ENCODE measurements at regions not wholly inside any gene's neighbourhood (a gene's known extent, or its start where the extent isn't known, plus 50 kb on each side); places are given as distances from the start of the nearest gene placed in this dataset.

- Mint-ChIP-seq H3K36me3 (no peaks in the 10 kb centered on the region), H3K27me3 (ENCODE audit: insufficient read depth, low read depth) (no peaks in the 10 kb centered on the region), H3K4me1 (peaks cover 5% of the 10 kb centered on the region), H3K9me3 (peaks cover 2% of the 10 kb centered on the region), H3K27ac (no peak overlapping the region), H3K4me3 (no peak overlapping the region)
- Histone ChIP-seq H3K9me3 (ENCODE audit: low read depth) (no peaks in the 10 kb centered on the region), H3K79me2 (ENCODE audit: low read depth) (no peaks in the 10 kb centered on the region), H3K4me3 (no peak overlapping the region), H3F3A (ENCODE audit: low read depth) (no peaks in the 10 kb centered on the region), H3K4me2 (no peak overlapping the region), H4K20me1 (ENCODE audit: low read depth) (no peaks in the 10 kb centered on the region), H3K27me3 (no peaks in the 10 kb centered on the region), H3K4me1 (no peaks in the 10 kb centered on the region), H3K36me3 (no peaks in the 10 kb centered on the region), H3K9ac (no peak overlapping the region), H2AFZ (replicated peaks) (no peak overlapping the region), H3K27ac (no peak overlapping the region)
- DNase-seq (ENCODE audit: low spot score), result no peak
- no peak for TF ChIP-seq EZH2 (IDR thresholded peaks at IDR 0.05)
- TF ChIP-seq EZH2phosphoT487 (IDR thresholded peaks at IDR 0.05), result no peak
- TF ChIP-seq, protein P1, sequence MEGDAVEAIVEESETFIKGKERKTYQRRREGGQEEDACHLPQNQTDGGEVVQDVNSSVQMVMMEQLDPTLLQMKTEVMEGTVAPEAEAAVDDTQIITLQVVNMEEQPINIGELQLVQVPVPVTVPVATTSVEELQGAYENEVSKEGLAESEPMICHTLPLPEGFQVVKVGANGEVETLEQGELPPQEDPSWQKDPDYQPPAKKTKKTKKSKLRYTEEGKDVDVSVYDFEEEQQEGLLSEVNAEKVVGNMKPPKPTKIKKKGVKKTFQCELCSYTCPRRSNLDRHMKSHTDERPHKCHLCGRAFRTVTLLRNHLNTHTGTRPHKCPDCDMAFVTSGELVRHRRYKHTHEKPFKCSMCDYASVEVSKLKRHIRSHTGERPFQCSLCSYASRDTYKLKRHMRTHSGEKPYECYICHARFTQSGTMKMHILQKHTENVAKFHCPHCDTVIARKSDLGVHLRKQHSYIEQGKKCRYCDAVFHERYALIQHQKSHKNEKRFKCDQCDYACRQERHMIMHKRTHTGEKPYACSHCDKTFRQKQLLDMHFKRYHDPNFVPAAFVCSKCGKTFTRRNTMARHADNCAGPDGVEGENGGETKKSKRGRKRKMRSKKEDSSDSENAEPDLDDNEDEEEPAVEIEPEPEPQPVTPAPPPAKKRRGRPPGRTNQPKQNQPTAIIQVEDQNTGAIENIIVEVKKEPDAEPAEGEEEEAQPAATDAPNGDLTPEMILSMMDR (IDR thresholded peaks at IDR 0.05), result no peak
These were observed 240.7 kb upstream of the ARHGEF26 start for GRCh38 chr3:153880493-153880892.

- no peak overlapping the region for H3K4me3 ChIP-seq
- no peak overlapping the region for H2AFZ ChIP-seq (replicated peaks)
- H3K4me1 ChIP-seq, result no peaks in the 10 kb centered on the region
- Mint-ChIP-seq H3K27me3 (ENCODE audit: insufficient read depth, low read depth) (no peaks in the 10 kb centered on the region), H3K4me3 (no peak overlapping the region), H3K9me3 (no peaks in the 10 kb centered on the region), H3K4me1 (peaks cover 7% of the 10 kb centered on the region), H3K36me3 (no peaks in the 10 kb centered on the region), H3K27ac (no peak overlapping the region)
- no peaks in the 10 kb centered on the region for H3K27me3 ChIP-seq
- H3K9me3 ChIP-seq (ENCODE audit: low read depth), result no peaks in the 10 kb centered on the region
- no peaks in the 10 kb centered on the region for H4K20me1 ChIP-seq (ENCODE audit: low read depth)
- H3K4me2 ChIP-seq, result no peak overlapping the region
- H3K79me2 ChIP-seq (ENCODE audit: low read depth), result no peaks in the 10 kb centered on the region
- no peak overlapping the region for H3K27ac ChIP-seq
- TF ChIP-seq, protein P1 (IDR thresholded peaks at IDR 0.05), result no peak
- TF ChIP-seq EZH2 (IDR thresholded peaks at IDR 0.05), result no peak
- no peak for TF ChIP-seq EZH2phosphoT487 (IDR thresholded peaks at IDR 0.05)
- H3F3A ChIP-seq (ENCODE audit: low read depth), result no peaks in the 10 kb centered on the region
- no peaks in the 10 kb centered on the region for H3K36me3 ChIP-seq
- no peak overlapping the region for H3K9ac ChIP-seq
- no peak for DNase-seq (ENCODE audit: low spot score)
These were observed 240.0 kb upstream of the ARHGEF26 start for GRCh38 chr3:153881201-153881600.

GRCh38 chr3:153885359-153885758 is 235.8 kb upstream of the ARHGEF26 start:
- Histone ChIP-seq H3F3A (ENCODE audit: low read depth) (no peaks in the 10 kb centered on the region), H3K79me2 (ENCODE audit: low read depth) (no peaks in the 10 kb centered on the region), H3K36me3 (no peaks in the 10 kb centered on the region), H3K27ac (no peak overlapping the region), H3K4me3 (no peak overlapping the region), H3K4me2 (no peak overlapping the region), H3K27me3 (no peaks in the 10 kb centered on the region), H4K20me1 (ENCODE audit: low read depth) (no peaks in the 10 kb centered on the region), H3K9ac (no peak overlapping the region), H3K9me3 (ENCODE audit: low read depth) (no peaks in the 10 kb centered on the region), H3K4me1 (no peaks in the 10 kb centered on the region), H2AFZ (replicated peaks) (no peak overlapping the region)
- H3K27ac Mint-ChIP-seq, result no peak overlapping the region
- DNase-seq (ENCODE audit: low spot score), result no peak
- H3K27me3 Mint-ChIP-seq (ENCODE audit: insufficient read depth, low read depth), result no peaks in the 10 kb centered on the region
- no peaks in the 10 kb centered on the region for H3K9me3 Mint-ChIP-seq
- H3K4me1 Mint-ChIP-seq, result peaks cover 7% of the 10 kb centered on the region
- no peaks in the 10 kb centered on the region for H3K36me3 Mint-ChIP-seq
- TF ChIP-seq EZH2 (IDR thresholded peaks at IDR 0.05), result no peak
- H3K4me3 Mint-ChIP-seq, result no peak overlapping the region

- no peak overlapping the region for H3K27ac Mint-ChIP-seq
- no peak overlapping the region for H3K27ac ChIP-seq
- no peak for DNase-seq (ENCODE audit: low spot score)
- H3K4me3 Mint-ChIP-seq, result no peak overlapping the region
- no peaks in the 10 kb centered on the region for H3K36me3 Mint-ChIP-seq
- H3K27me3 ChIP-seq, result no peaks in the 10 kb centered on the region
- H4K20me1 ChIP-seq (ENCODE audit: low read depth), result no peaks in the 10 kb centered on the region
- H3K79me2 ChIP-seq (ENCODE audit: low read depth), result no peaks in the 10 kb centered on the region
- H3K4me2 ChIP-seq, result no peak overlapping the region
- no peak overlapping the region for H3K9ac ChIP-seq
- no peak overlapping the region for H3K4me3 ChIP-seq
- no peaks in the 10 kb centered on the region for H3F3A ChIP-seq (ENCODE audit: low read depth)
- H3K9me3 Mint-ChIP-seq, result no peaks in the 10 kb centered on the region
- H3K4me1 Mint-ChIP-seq, result peaks cover 3% of the 10 kb centered on the region
- H3K9me3 ChIP-seq (ENCODE audit: low read depth), result no peaks in the 10 kb centered on the region
- no peaks in the 10 kb centered on the region for H3K27me3 Mint-ChIP-seq (ENCODE audit: insufficient read depth, low read depth)
- no peak overlapping the region for H2AFZ ChIP-seq (replicated peaks)
- no peak for TF ChIP-seq EZH2 (IDR thresholded peaks at IDR 0.05)
- TF ChIP-seq EZH2phosphoT487 (IDR thresholded peaks at IDR 0.05), result no peak
- TF ChIP-seq, protein P1 (IDR thresholded peaks at IDR 0.05), result no peak
- no peaks in the 10 kb centered on the region for H3K36me3 ChIP-seq
- H3K4me1 ChIP-seq, result no peaks in the 10 kb centered on the region
These were observed 231.3 kb upstream of the ARHGEF26 start for GRCh38 chr3:153889905-153890334.
